NCI-H2081 (cell line): ENCODE measurements at regions not wholly inside any gene's neighbourhood (a gene's known extent, or its start where the extent isn't known, plus 50 kb on each side); places are given as distances from the start of the nearest gene placed in this dataset.
"Not testable (repeated sequence)": the region's sequence is repeated elsewhere in the genome, so short reads cannot be mapped to it uniquely, and the experiment has no call there.

ENCODE experiments used
- DNase-seq, 2 experiments: peaks; one replicate each; lab custom pipeline; 2025; lab: John Stamatoyannopoulos, UW

DNA sequence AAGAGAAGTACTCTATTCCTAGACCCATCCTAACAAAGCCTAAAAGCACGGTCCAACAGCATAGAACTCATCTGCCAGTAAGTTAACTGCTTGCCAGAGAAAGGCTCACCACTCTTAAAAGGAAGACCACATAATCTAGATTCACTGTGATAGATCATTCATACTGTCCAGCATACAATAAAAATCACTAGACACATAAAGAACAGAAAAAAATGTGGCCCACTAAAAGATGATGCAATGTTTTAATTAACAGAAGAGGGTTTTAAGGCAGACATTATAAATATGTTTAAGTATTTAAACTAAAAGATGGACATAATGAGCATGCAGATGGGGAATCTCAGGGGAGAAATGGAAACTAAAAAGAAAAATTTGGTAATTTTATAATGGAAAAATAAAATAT lies 157.5 kb upstream of the CDH4 start:
- DNase-seq: no peak

DNA sequence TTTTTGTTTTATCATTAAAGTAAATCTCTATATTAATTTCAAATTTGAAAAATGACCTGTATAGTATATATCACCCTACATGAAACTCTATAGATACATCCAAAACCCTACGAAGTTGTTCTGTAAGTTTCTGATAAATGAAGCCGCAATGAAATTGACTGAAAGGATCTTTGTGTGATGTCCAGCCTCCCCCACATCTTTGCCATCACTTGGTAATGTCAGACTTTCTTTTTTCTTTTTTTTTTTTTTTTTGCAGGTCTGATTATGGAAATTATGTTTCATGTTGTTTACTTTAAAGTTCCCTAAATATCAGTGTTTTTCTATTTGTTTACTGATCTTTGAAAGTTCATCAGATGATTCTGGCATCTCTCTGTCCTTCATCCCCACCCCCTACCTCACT lies 155.6 kb upstream of the CDH4 start:
- DNase-seq: no peak

DNA sequence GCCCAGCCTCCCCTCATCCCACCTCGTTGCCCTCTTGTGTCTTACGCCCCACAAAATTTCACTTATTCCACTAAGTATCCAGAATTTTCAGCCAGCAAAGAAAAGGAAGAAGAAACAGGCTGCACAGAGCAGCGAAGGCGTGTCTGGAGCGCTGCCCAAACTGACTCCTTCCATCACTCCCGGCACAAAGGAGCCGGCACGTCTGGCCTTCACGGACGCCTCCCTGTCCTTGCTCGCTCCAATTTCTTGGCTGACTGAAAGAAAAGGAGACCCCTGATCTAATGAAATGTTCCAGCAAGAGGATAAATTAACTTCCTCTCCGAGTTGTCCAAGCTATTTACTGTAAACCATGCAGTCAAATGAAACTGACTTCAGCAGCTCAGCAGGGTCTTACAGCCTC lies 152.3 kb upstream of the CDH4 start:
- DNase-seq: no peak

DNA sequence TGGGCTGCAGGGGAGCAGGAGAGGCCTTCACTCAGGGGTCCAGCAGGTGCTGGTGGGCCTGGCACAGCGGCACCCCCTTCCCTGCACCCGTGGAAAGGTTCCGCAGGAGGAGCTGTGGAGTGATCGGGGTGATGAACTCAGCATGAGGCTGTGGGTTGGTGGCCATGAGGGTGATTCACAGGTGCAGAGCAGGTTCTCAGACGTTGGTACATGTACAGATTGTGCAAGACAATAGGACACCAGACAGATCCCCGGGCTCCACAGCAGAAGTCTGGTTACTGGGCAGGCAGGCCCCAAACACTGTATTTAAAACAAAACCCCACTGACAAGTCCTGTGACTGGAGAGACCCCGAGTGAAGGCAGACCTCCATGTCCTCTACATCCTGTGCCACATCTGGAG lies 151.6 kb upstream of the CDH4 start:
- no peak for DNase-seq

DNA sequence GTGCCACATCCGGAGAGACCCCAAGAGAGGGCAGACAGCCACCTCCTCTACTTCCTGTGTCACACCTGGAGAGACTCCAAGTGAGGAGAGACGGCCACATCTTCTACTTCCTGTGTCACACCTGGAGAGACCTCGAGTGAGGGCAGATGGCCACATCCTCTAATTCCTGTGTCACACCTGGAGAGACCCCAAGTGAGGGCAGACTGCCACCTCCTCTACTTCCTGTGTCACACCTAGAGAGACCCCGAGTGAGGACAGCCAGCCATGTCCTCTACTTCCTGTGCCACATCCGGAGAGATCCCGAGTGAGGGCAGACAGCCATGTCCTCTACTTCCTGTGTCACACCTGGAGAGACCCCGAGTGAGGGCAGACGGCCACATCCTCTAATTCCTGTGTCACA lies 150.7 kb upstream of the CDH4 start:
- DNase-seq: not testable (repeated sequence)

DNA sequence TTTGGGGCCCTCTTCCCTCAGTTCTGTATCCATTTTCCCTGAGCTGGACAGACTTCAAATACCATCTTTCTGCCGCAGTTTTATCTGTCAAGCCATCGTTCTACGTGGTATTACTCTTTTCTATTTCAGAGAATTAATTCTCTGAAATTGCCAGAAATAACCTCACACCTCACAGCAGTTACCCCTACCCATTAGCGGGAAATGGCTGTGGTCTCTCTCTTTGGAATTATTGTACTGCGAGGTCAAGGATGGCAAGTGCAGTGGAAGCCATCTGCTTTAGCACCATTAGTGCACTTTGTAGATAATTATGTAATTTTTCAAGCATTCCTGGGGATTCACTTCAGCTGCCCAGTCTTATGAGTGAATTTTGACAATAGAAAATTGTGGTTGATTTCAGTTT lies 147.8 kb upstream of the CDH4 start:
- no peak for DNase-seq

DNA sequence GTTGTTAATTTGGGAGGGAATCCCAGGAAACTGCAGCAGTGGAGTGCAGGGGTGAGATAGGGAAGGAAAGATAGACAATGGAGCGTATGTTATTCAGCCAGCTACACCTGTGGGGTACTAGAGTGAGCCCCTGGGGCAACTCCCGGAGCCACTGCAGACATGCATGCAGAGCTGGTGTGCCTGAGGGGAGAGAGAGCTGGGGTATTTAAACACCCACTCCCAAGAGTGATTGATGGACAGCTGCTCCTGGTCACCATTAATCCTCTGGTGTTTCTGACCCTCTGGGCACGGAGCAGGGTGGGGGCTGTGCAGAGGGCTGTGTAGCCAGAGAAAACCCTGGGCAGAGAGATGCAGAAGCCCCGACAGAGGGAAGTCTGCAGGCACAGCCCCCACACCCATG lies 146.7 kb upstream of the CDH4 start:
- DNase-seq: no peak

DNA sequence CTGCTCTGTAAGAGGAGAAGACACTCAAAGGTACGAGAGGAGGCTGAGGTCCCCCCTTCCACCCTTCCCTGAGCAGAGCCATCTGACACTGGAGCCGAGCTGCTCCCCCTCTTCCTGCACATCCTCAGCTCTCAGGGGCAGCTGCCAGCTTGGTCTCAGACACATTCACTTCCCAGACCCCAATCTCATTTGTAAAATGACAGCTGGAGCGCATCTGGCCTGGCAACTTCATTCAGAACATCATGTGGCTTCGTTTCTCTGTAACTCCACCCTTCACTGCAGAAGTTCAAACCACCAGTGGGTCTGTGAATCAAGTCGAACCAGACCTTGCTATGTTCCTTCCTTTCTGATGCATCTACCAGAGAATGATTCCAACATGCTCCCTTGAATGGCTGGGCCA lies 145.6 kb upstream of the CDH4 start:
- DNase-seq: no peak

DNA sequence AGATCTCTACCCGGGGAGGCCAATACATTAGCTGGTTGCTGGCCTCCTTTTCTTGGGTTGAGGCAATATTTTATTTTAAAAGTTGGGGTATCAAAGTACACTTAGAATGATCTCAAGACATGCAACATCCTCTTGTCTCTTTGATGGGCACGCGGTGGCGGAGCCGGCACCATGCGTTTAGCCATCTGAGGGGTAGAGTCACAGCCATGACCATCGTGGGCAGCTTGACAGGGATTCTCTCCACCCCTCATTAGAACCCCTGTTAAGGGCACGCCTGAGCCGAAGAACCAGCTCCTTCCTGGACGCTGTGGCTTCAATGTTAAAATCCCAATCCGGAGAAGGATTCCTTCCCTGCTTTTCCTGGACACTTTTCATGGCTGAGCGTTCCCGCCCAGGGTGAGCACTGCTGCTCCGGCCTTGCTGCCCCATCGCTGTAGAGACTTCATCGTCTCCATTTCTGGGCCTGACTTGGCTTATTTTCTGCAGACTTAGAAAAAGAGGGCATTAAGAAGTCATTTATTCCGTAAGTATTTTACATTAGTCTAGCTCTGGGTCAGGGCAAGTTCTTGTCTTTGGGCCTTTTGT lies 142.7 kb upstream of the CDH4 start:
- no peak for DNase-seq

DNA sequence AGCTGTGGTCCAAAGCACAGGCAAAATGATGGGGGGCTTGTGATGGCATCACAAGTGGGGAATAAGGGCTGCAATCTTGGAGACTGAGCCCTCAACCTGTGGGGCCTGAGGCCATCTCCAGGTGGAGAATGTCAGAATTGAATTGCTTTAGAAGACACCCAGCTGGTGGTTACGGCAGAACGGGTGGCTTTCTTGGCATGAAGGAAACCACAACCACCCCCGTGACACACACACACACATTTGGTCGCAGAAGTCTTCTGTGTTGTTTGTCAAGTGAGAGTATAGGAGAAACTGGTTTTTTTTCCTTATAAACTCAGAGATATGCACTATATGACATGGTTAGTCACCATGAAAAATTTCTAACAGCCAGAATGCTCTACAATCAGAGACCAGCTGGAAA lies 139.5 kb upstream of the CDH4 start:
- no peak for DNase-seq

DNA sequence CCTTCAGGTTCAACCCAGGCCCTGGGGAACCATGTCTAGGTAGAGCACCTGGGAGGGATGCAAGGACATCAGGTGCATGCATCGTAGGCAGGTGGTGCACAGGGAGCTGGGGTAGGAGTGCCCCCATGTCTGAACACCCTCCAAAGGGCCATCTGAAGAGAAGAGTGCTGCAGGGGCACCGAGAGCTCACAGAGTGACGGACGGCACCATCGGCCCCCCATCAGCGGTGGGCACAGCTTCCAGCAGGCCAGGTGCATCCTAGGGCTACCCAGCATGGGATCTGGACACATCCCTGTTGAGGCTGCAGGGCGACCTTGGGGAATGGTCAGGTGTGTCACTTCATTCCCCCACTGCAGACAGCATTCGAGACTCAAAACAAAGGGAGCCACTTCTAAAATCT lies 138.3 kb upstream of the CDH4 start:
- no peak for DNase-seq

DNA sequence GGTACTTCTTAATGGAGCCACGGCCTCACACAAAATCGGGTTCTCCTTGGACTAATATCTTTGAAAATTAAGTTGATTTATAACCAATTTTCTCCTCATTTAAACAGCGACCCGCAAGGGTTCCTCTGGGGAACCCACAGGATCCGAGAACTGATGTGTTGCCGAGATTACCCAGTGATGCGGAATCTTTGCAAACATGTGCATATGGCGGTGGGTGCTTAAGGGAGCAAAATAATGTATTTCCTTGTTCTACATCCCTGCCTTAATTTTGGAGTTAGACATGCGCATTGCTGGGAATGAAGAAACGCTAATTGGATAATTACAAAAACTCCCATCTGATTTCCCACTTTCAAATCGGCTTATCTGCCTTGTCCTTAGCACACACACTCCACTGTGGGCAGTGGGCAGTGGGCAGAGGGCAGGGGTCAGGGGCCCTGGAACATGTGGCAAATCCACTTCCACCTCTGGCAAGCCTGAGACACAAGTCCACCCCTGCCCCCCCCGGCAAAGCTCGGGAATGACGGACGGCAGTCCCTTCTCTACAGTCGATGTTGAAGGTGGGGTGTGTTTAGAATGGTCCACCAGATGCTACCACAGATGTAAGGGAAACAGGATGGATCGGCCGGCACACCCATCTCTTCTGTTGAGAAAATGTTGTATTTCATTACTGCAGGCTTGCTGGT lies 137.4 kb upstream of the CDH4 start:
- no peak for DNase-seq

DNA sequence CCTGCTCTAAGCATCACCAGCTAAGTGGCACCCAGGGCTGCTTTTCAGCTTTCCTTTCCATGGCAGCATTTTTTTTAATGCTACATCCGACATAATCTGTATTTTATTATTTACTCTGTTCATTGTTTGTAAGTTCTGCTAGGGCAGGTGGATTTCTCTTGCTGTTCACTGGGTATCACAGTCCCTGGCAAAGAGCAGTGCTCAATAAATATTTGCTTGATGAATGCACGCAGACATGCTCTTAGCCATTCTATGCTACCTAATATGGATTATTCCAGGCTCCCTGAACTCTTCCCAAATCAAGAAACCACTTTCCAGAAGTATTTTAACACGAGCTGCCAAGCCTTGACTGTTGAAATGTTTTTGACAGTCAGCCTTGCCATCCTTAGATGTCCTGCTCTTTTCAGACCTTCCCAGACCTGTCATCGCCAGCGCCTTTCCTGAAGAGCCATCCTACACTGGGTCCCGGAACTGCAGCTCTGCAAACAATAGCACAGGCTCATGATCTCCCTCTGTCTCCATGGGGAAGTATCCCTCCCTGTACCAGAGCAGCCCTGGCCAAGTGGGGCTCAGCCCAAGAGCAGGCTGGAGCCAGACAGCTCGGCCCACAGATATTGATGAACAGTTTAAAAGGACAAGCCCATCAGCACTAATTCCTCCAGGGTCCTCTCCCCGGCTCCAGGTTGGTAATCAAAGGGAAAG lies 136.5 kb upstream of the CDH4 start:
- no peak for DNase-seq

DNA sequence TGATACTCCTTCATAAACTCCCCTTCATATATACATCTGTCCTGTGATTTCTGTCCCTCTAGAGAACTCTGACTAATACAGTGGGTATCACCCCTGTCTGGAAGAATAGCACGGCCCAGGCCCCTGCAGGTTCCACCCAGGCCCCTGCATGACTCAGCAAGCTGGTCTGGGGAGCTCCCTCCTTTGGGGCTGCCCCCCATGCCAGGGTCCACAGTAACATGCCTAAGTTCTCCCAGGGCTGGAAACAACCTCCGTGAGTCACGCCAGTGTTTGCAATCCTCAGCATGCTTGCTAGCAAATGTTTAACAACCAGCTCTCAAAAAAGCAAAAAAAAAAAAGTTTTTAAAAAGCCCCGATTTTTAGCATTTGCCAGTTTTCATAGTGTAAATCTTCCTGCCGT lies 134.3 kb upstream of the CDH4 start:
- no peak for DNase-seq

DNA sequence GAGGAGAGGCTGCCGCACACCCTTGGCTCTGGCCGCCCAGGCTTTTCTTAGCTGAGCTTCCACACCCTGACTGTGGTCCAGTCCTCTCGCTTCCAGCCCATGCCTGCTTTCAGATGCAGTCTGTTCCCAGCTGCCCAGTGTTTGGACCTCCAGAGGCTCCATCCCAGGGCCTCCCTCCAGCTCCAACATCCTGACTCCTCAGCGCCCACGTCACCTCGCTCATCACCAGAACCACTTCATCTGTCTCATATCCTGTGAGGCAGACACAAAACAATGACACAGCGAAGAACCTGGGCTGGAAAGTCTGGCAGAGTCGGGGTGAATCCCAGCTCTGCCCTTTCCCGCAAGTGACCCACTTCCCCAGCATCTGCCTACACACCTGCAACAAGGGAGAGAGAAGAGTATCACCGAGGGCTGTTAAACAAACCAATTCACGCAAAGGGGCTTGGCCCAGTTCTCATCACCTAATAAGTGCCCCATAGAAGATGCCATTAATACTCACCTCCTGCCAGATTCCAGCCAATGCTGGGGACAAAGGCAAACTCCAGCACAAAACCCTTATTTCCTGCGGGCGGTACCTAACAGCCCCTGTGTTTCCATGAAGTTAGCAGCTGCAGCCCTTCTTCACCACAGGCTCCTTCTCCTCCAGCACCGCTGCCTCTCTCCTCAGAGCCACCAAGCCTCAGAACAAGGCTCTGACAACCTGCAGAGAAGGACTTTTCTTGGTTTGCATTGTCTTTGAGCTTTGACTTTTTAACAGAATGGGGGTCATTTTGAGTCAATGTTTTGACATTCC lies 133.4 kb upstream of the CDH4 start:
- no peak for DNase-seq

DNA sequence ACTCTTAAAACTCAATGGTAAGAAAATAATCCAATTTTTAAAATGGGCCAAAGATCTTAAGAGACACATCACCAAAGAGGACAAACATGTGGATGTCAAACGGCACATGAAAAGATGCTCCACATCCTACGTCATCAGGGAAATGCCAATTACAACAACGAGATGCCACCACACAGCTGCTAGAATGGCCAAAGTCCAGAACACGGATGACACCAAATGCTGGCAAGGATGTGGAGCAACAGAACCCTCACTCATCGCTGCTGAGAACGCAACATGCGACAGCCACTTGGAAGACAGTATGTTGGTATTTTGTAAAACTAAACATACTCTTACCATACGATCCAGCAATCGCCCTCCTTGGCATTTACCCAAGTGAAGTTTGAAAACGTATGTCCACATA lies 132.8 kb upstream of the CDH4 start:
- no peak for DNase-seq

DNA sequence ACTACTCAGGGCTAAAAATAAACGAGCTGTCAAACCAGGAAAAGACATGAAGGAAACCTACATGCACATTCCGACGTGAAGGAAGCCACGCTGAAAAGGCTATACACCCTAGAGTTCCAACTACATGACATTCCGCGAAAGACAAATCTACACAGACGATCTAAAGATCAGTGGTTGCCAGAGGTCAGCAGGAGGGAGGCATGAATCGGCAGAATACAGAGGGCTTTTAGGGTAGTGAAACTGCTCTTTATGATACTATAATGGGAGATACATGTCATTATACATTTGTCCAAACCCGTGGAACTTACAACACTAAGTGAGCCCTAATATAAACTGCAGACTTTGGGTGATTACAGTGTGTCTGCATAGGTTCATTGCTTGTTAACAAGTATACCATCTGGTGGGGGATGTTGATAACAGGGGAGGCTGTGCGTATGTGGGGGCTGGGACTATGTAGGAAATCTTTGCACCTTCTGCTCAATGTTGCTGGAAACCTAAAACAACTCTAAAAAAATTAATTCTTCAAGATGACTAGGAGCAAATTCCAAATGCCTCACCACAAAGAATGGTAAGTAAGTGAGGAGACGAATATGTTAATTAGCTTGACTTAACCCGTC lies 132.2 kb upstream of the CDH4 start:
- no peak for DNase-seq

DNA sequence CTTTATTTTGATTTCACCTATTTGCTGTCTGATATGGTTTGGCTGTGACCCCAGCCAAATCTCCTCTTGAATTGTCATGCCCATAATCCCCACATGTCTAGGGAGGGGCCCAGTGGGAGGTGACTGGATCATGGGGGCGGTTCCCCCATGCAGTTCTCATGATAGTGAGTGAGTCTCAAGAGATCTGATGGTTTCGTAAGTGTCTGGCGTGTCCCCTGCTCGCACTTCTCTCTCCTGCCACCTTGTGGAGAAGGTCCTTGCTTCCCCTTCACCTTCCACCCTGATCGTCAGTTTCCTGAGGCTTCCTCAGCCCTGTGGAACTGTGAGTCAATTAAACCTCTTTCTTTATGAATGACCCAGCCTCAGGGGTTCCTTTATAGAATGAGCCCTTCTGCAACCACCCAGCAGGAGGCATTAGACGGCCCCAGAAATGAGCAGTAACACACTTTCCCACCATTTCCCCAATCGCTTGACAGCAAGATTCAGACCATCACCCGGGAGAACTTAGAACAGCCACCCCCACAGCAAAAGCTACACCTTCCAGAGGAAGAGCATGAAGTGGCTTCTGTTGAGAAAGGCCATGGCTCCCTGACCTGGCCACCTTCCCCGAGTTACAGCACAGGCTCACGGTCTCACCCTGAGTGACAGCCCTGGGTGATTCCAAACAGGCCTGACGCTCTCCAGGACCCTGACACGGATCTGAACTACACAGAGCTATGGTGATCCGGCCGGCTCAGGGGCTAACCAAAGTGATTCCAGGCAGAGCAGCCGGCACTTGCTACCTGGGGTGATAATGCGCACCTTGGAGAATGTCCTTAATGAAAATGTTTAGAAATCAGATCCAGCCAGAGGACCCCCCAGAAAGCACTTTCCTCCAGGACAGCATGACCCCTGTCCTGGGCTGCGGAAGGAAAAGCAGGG lies 131.2 kb upstream of the CDH4 start:
- DNase-seq: peak; percentile 22 to 23

DNA sequence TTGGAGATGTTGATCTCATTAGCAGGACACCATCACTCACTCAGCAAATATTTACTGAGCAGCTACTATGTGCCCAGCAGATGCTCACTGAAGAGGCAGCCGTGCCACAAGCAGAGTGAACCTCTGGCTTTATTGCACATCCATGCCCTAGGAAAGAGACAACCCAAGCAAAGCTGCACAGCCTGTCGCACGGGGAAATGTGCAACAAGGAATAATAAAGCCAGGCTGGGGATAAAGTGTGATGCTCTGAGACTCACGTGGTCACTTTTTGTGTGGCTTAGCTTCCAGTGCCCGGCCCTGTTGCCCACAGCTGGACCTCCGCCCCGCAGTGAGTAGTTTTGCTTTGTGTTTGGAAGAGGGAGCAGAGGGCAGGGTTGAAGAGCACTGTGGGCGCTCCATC lies 130.4 kb upstream of the CDH4 start:
- DNase-seq: no peak

DNA sequence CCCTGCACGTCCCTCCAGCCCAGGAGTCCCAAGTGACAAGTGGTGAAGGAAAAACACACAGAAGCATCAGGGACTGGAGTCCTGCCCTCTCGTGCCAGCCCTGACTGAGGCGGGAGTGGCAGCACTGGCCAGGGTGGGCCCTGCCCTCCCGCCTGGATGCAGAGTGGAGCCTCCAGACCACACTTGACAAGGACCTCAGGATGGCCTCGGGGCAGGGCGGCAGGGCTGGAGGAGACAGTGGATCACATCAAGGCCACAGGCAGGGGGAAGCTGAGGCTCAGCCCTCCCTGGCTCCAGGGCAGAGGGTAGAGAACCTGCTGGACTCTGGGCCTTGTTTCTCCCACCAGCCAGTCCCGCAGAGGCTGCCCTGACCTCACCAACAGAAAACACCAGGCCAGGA lies 128.8 kb upstream of the CDH4 start:
- DNase-seq: no peak

DNA sequence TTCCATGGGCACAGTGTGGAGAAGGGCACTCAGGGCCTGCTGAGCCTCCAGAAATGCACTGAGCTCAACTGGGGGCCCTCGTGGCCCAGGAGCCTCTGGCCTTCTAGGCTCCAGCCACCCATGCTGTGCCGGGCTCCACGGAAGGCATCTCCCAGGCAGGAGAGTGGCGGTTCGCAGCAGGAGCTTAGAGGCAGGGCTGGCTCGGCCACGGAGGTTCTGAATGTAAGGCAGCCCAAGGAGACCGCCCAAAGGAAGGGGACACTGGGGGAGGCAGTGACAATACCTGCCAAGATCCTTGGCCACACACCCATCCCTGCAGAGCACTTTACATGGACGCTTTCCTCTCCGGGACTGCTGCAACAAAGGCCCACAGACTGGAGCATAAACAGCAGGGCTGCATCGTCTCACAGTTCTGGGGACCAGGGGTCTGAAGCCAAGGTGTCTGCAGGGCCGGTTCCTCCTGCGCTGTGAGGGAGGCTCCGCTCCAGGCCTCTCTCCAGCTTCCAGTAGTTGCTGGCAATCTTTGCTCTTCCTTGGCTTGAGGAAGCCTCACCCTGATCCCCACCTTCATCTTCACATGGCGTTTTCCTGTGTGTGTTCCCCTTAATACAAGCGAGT lies 128.2 kb upstream of the CDH4 start:
- no peak for DNase-seq
